ENCODE measurements at regions not wholly inside any gene's neighbourhood (a gene's known extent, or its start where the extent isn't known, plus 50 kb on each side); places are given as distances from the start of the nearest gene placed in this dataset.

DNA sequence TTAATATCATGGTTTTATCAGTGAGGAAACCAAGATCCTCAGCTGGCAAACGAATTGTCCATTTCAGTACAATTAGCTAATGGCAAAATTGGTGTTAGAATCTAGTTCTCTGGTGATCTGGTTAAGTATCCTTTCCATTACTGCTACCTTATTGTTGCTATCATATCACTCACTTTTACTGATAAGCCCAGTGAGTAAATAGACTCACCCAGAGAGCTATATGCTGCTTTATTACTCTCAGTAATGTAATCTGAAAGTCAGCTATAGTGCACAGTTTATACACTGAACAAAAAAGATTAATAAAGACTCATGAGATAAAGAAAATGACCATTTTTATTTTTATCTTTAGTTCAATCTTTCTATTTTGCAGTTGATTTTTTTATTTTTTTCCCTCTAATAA, 95.0 kb downstream of the DMAC1 start:
- DNase-seq (ENCODE audit: extremely low read depth, low read depth): no peak

DNA sequence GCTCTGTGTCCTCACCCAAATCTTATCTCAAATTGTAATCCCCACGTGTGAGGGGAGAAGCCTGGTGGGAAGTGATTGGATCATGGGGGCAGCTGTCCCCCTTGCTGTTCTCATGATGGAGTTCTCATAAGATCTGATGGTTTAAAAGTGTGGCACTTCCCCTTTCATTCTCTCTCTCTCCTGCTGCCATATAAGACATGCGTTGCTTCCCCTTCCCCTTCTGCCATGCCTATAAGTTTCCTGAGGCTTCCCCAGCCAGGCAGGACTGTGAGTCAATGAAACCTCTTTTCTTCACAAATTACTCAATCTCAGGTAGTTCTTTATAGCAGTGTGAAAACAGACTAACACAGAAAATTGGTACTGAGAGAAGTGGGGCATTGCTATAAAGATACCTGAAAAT, 107.7 kb downstream of the DMAC1 start:
- TF ChIP-seq, protein P1, sequence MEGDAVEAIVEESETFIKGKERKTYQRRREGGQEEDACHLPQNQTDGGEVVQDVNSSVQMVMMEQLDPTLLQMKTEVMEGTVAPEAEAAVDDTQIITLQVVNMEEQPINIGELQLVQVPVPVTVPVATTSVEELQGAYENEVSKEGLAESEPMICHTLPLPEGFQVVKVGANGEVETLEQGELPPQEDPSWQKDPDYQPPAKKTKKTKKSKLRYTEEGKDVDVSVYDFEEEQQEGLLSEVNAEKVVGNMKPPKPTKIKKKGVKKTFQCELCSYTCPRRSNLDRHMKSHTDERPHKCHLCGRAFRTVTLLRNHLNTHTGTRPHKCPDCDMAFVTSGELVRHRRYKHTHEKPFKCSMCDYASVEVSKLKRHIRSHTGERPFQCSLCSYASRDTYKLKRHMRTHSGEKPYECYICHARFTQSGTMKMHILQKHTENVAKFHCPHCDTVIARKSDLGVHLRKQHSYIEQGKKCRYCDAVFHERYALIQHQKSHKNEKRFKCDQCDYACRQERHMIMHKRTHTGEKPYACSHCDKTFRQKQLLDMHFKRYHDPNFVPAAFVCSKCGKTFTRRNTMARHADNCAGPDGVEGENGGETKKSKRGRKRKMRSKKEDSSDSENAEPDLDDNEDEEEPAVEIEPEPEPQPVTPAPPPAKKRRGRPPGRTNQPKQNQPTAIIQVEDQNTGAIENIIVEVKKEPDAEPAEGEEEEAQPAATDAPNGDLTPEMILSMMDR (IDR thresholded peaks at IDR 0.05; ENCODE audit: low read depth, low read length): no peak
- DNase-seq (ENCODE audit: extremely low read depth, low read depth): no peak

More for the DNA sequence above, 95.0 kb downstream of the DMAC1 start:
- TF ChIP-seq, protein P1 (IDR thresholded peaks at IDR 0.05; ENCODE audit: low read depth, low read length): no peak

DNA sequence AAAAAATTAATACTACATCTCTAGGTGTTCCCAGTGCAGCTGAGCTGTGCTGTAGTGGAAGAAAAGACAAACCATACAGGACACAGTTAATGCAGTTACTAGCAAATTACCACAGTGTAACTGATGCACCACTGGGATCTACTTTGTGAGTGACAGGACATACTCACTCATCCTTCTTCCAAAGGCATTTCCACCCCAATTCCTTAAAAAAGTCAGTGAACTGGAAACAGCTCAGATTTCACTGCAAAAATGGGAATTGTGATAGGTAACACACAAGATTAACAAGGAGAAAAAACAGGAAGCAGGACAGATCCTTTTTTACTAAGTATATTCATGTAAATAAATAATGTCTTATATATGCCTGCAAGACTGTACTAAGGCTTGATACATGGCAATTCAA, 109.6 kb downstream of the DMAC1 start:
- TF ChIP-seq, protein P1 (IDR thresholded peaks at IDR 0.05; ENCODE audit: low read depth, low read length): no peak
- no peak for DNase-seq (ENCODE audit: extremely low read depth, low read depth)

DNA sequence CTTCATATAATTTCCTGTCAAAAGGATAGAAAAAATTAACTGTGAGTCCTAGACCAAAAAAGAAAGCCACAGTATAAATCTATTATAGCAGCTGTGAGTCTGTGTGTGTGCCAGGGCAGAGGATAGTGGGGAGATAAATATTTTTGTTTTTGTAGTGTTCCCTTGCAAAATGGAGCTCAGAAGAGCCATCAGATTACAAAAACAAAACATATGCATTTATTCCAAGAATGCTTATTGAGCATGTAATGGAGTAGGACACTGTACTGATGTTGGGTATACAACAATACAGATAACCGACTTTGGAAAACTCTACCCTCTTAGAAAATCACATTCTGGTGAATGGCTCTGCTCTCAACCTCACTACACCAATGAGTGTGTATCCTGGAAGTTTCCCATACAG, 111.0 kb downstream of the DMAC1 start:
- no peak for DNase-seq (ENCODE audit: extremely low read depth, low read depth)
- TF ChIP-seq, protein P1 (IDR thresholded peaks at IDR 0.05; ENCODE audit: low read depth, low read length): no peak

DNA sequence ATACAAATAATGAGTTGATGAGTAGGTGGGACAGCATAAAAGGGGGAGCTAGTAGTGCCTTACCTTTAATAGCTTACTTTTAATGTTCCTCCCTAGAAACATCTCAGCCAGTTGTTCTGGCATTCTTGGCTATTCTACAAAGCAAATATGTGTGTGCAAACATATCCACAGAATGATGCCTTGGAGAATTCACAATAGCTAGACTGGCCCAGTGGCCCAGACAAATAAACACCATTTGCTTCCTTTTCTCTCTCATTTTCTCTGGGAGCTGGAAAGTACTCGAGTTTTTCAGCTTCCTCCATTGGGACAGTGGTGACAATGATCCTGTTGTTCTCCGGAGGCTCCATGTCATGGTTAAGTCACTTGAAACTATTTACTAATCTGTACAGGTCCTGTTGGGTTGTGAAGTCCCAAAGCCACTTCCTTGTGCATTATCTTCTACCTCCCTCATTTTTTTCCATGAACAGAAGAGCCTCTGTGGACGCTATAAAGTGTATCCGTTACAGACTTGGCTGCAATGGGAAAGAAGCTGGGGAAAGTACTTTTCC, 122.9 kb downstream of the DMAC1 start:
- TF ChIP-seq, protein P1 (IDR thresholded peaks at IDR 0.05; ENCODE audit: low read depth, low read length): no peak
- DNase-seq (ENCODE audit: extremely low read depth, low read depth): no peak

DNA sequence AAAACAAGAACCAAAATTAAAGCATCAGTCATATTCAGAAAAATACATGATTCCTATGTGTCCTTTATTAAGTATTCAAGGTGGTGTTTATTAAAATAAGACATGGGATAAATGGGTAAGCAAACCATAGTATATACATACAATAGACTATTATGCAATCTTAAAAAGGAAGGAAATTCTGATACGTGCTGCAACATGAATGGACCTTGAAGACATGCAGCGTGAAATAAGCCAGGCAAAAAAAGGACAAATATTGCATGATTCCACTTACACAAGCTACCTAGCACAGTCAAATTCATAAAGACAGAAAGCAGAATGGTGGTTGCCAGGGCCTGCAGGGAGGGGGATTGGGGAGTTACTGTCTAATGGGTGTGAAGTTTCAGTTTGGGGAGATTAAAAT, 127.7 kb downstream of the DMAC1 start:
- TF ChIP-seq, protein P1 (IDR thresholded peaks at IDR 0.05; ENCODE audit: low read depth, low read length): no peak
- DNase-seq (ENCODE audit: extremely low read depth, low read depth): no peak

DNA sequence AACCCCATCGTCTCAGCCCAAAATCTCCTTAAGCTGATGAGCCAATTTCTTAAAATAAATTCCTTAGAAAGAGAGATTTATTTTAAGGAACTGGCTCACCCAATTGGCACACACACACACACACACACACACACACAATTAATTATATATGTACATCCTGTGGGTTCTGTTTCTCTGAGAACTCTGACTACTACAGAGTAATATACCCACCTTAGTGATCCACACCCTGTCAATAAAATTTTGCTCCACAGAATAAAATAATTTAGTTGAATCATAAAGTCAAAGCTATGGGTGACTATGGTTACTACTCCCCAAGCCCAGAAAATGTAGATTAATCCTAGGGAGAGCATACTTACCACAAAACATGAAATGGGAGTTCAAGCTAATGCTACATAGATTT, 131.0 kb downstream of the DMAC1 start:
- TF ChIP-seq, protein P1 (IDR thresholded peaks at IDR 0.05; ENCODE audit: low read depth, low read length): no peak

More for the DNA sequence above, 131.0 kb downstream of the DMAC1 start:
- DNase-seq (ENCODE audit: extremely low read depth, low read depth): no peak
